K562 (cell line): ENCODE measurements at regions not wholly inside any gene's neighbourhood (a gene's known extent, or its start where the extent isn't known, plus 50 kb on each side); places are given as distances from the start of the nearest gene placed in this dataset.

Source experiments
- ATAC-seq: fragments of 200-7000 bp; cut with Tn5 transposase; 3 replicates; pipeline ENCODE4 v1.9.1; 2020; ENCODE audit warnings: moderate library complexity
- BruUV-seq: library from RNA; stranded (reverse); fragments of 400-500 nt; replicated peaks from 2 replicates; lab custom pipeline; 2021; lab: Mats Ljungman, UMichigan
- CTCF ChIA-PET: fragments of 300-600 bp; formaldehyde crosslinking; extraction: SDS; loops from one replicate; lab custom pipeline; 2021; ENCODE audit warnings: low intra/inter-chr PET ratio; lab: Yijun Ruan, JAX
- POLR2A ChIA-PET: fragments of 300-600, 350-650 bp; sonication (Branson Sonifier 250); formaldehyde crosslinking; extraction: SDS; loops from one replicate; lab custom pipeline; 2021; ENCODE audit warnings: antibody characterized with exemption, inconsistent platforms; lab: Yijun Ruan, JAX
- DNase-seq, 4 experiments: peaks; one replicate each; pipeline versions ENCODE4 v3.0.0 to v3.0.0-alpha.2; 2011 to 2018; ENCODE audit warnings: low spot score in 3 of 4, mixed read lengths in 3 of 4; ENCODE audit errors: extremely low read depth in 1 of 4
- FAIRE-seq: peaks from 2 replicates; lab custom pipeline; 2011; peaks lifted over from hg19 to GRCh38; lab: Jason Lieb, UNC
- H2AFZ ChIP-seq: 2 replicates; pipeline ENCODE4 v1.6.0; 2011; ENCODE audit warnings: low read depth, low read length, control low read depth, inconsistent platforms
- H3K27ac ChIP-seq: fragments of 200-600 bp; 3 replicates; pipeline ENCODE4 v1.8.0; 2011; ENCODE audit warnings: low read depth, mild to moderate bottlenecking, control low read depth, inconsistent platforms, low read length, moderate library complexity, mixed read lengths; ENCODE audit errors: extremely low read depth
- H3K27me3 ChIP-seq, 2 experiments: fragments of 300-600 bp in 1 of 2; 2 replicates in 1 of 2; 3 replicates in 1 of 2; pipeline versions ENCODE4 v1.6.0 to v1.8.0; 2011; ENCODE audit warnings: inconsistent platforms in 2 of 2, low read length in 2 of 2, mild to moderate bottlenecking in 1 of 2, mixed read lengths in 1 of 2, moderate library complexity in 1 of 2; ENCODE audit not compliant: control insufficient read depth in 2 of 2, insufficient read depth in 2 of 2
- H3K36me3 ChIP-seq: fragments of 300-600 bp; 3 replicates; pipeline ENCODE4 v1.8.0; 2011; ENCODE audit warnings: mild to moderate bottlenecking, low read length, inconsistent platforms; ENCODE audit not compliant: control insufficient read depth, insufficient read depth
- H3K4me1 ChIP-seq, 2 experiments: fragments of 200-600 bp in 1 of 2; replicated peaks in 1 of 2; 2 replicates in 1 of 2; 3 replicates in 1 of 2; pipeline versions ENCODE4 v1.5.1 to v1.8.0; 2011; ENCODE audit warnings: inconsistent platforms in 2 of 2, low read length in 2 of 2, mild to moderate bottlenecking in 1 of 2, mixed read lengths in 1 of 2, moderate library complexity in 1 of 2; ENCODE audit not compliant: control insufficient read depth in 2 of 2, insufficient read depth in 2 of 2
- H3K4me2 ChIP-seq: 2 replicates; pipeline ENCODE4 v1.6.1; 2011; ENCODE audit warnings: low read length, control low read depth, inconsistent platforms, mixed read lengths; ENCODE audit not compliant: insufficient read depth
- H3K4me3 ChIP-seq: fragments of 200-600 bp; sonication (generic), shearing (Covaris generic); 2 replicates; pipeline ENCODE4 v1.5.1; 2016; ENCODE audit warnings: control low read depth, inconsistent platforms
- H3K79me2 ChIP-seq: fragments of 200-600 bp; 3 replicates; pipeline ENCODE4 v1.8.0; 2011; ENCODE audit warnings: low read length, inconsistent platforms; ENCODE audit not compliant: control insufficient read depth, insufficient read depth
- H3K9ac ChIP-seq, 2 experiments: 2 replicates each; pipeline versions ENCODE4 v1.6.0 to v1.6.1; 2011; ENCODE audit warnings: low read depth in 2 of 2, low read length in 2 of 2, control low read depth in 1 of 2, inconsistent platforms in 1 of 2, mild to moderate bottlenecking in 1 of 2, mixed read lengths in 1 of 2; ENCODE audit not compliant: insufficient read depth in 1 of 2
- H3K9me1 ChIP-seq: one replicate; pipeline ENCODE4 v1.6.0; 2011; ENCODE audit warnings: inconsistent platforms, mild to moderate bottlenecking, low read length, moderate library complexity; ENCODE audit not compliant: control insufficient read depth, insufficient read depth
- H3K9me3 ChIP-seq: replicated peaks from 2 replicates; pipeline ENCODE4 v1.5.1; 2011; ENCODE audit warnings: low read depth, low read length, inconsistent platforms; ENCODE audit not compliant: control insufficient read depth, insufficient read depth
- H4K20me1 ChIP-seq: replicated peaks from 2 replicates; pipeline ENCODE4 v1.6.1; 2011; ENCODE audit warnings: low read length, inconsistent platforms, mixed read lengths; ENCODE audit not compliant: control insufficient read depth, insufficient read depth
- CHD2 ChIP-seq: IDR thresholded peaks from 2 replicates; pipeline ENCODE4 v1.6.1; 2011; ENCODE audit warnings: low read depth, low read length
- HDAC8 ChIP-seq: fragments of 450-650 bp; IDR thresholded peaks from 2 replicates; pipeline ENCODE4 v1.6.1; 2016; ENCODE audit warnings: mild to moderate bottlenecking, missing genetic modification characterization, moderate library complexity, missing compliant biosample characterization
- NFIX ChIP-seq: fragments of 250-450 bp; sonication (Bioruptor Pico); IDR thresholded peaks from 2 replicates; pipeline ENCODE4 v1.4.0; 2020; ENCODE audit warnings: low read depth, mild to moderate bottlenecking, moderate library complexity
- NRF1 ChIP-seq, 2 experiments: fragments of 450-650 bp; IDR thresholded peaks in 1 of 2; conservative IDR thresholded peaks in 1 of 2; 2 replicates each; pipeline ENCODE4 v1.6.1; 2014; ENCODE audit warnings: mild to moderate bottlenecking in 2 of 2
- PCBP2 ChIP-seq: fragments of 200-400 bp; formaldehyde crosslinking; IDR thresholded peaks from 2 replicates; pipeline ENCODE4 v1.6.1; 2018; ENCODE audit warnings: low read length, low read depth, mild to moderate bottlenecking, moderate library complexity; ENCODE audit not compliant: poor library complexity, severe bottlenecking
- POLR2AphosphoS2 ChIP-seq: IDR thresholded peaks from 2 replicates; pipeline ENCODE4 v1.6.1; 2012; ENCODE audit warnings: low read length, improper control_type of control experiment
- REST ChIP-seq, 2 experiments: fragments of 450-650 bp; formaldehyde crosslinking in 1 of 2; IDR thresholded peaks; 2 replicates each; pipeline versions ENCODE4 v1.4.0 to v1.6.1; 2014 to 2020; ENCODE audit warnings: mild to moderate bottlenecking in 2 of 2, borderline replicate concordance in 1 of 2, low read depth in 1 of 2
- SREBF2 ChIP-seq: sonication (generic); formaldehyde crosslinking; IDR thresholded peaks from 2 replicates; pipeline ENCODE4 v1.4.0; 2020; ENCODE audit warnings: mild to moderate bottlenecking, missing genetic modification reagents
- TRIM28 ChIP-seq: fragments of 450-650 bp; IDR thresholded peaks from 2 replicates; pipeline ENCODE4 v1.6.1; 2017
- ZNF165 ChIP-seq: fragments of 250-450 bp; sonication (Bioruptor Pico); IDR thresholded peaks from 2 replicates; pipeline ENCODE4 v1.4.0; 2020; ENCODE audit warnings: borderline replicate concordance
- ZNF449 ChIP-seq: fragments of 250-450 bp; sonication (Bioruptor Pico); IDR thresholded peaks from 2 replicates; pipeline ENCODE4 v1.8.0; 2022; ENCODE audit warnings: moderate library complexity, mild to moderate bottlenecking, inconsistent platforms
- WGBS: fragments of 100-300 bp; shearing (Covaris generic); methylation state at CpG from one replicate; pipeline ENCODE4 v1.1.6; 2016; ENCODE audit warnings: low coverage, mixed read lengths; ENCODE audit not compliant: insufficient coverage; ENCODE audit errors: missing lambda C conversion rate; 5-methylcytosine and 5-hydroxymethylcytosine counted together
- in situ Hi-C: fragments of 300-500 bp; cut with MboI; formaldehyde crosslinking; loops from 4 replicates; pipeline ENCODE4 v1.15.0; 2018; ENCODE audit warnings: inconsistent platforms, mixed read lengths
- intact Hi-C: fragments of 100-400 bp; cut with micrococcal nuclease; formaldehyde crosslinking; loops from 2 replicates; pipeline ENCODE4 v1.14.2; 2022

- 0% methylated on average over 2 of the region's 2 CpGs for WGBS
Measured at GRCh38 chr5:37938861-37939260, 99.0 kb upstream of the GDNF start.

More at GRCh38 chr5:37938861-37939260, 99.0 kb upstream of the GDNF start:
- Histone ChIP-seq H3K9me3 (no peaks in the 10 kb centered on the region), H3K27me3 (no peaks in the 10 kb centered on the region), H3K4me1 (no peaks in the 10 kb centered on the region), H3K36me3 (no peaks in the 10 kb centered on the region), H3K9me1 (no peaks in the 10 kb centered on the region), H4K20me1 (no peaks in the 10 kb centered on the region), H3K27ac (no peak overlapping the region), H2AFZ (no peak overlapping the region), H3K4me3 (no peak overlapping the region)
- intact Hi-C loops (no loop called here), in situ Hi-C loops (no loop called here)
- ChIA-PET POLR2A (interaction anchor here (0.8 kb wide), 1 partner anchor 13 kb away, joined by 3 read pairs; no protein-coding TSS in a partner anchor), CTCF (no interaction called here)
- ATAC-seq (no peak), DNase-seq (no peak)
- TF ChIP-seq ZNF165 (CRISPR knock-in tag) (no peak), HDAC8 (no peak), POLR2AphosphoS2 (no peak), NFIX (CRISPR knock-in tag) (no peak), REST (IDR thresholded peaks at IDR 0.05; ENCODE audit: borderline replicate concordance) (no peak), REST (CRISPR knock-in tag; IDR thresholded peaks at IDR 0.05; ENCODE audit: low read depth) (no peak), SREBF2 (CRISPR knock-in tag) (no peak), NRF1 (conservative IDR thresholded peaks at IDR 0.05 in 1 of 2, IDR thresholded peaks at IDR 0.05 in 1 of 2) (no peak), TRIM28 (no peak), PCBP2 (no peak), ZNF449 (CRISPR knock-in tag) (no peak), CHD2 (no peak)
- TF ChIP-seq, all 486 proteins: peak for 0
- H3K4me2 ChIP-seq: no peak overlapping the region
- H3K79me2 ChIP-seq: no peaks in the 10 kb centered on the region
- H3K9ac ChIP-seq: no peak overlapping the region
- FAIRE-seq: no peak
- no TSS peak for BruUV-seq
